WERI-Rb-1 (cell line): ENCODE measurements at regions not wholly inside any gene's neighbourhood (a gene's known extent, or its start where the extent isn't known, plus 50 kb on each side); places are given as distances from the start of the nearest gene placed in this dataset.

ENCODE experiments used
- DNase-seq: peaks from one replicate; pipeline ENCODE4 v3.0.0-alpha.2; 2020
- H3K27ac ChIP-seq: fragments of 250-450 bp; sonication (Bioruptor Pico); 2 replicates; pipeline ENCODE4 v1.5.1; 2020; ENCODE audit warnings: mild to moderate bottlenecking, moderate library complexity
- H3K27me3 ChIP-seq: fragments of 250-450 bp; sonication (Bioruptor Pico); 2 replicates; pipeline ENCODE4 v1.5.1; 2021; ENCODE audit warnings: mild to moderate bottlenecking, low read depth, moderate library complexity; ENCODE audit not compliant: insufficient read depth, severe bottlenecking
- H3K36me3 ChIP-seq: fragments of 250-450 bp; sonication (Bioruptor Pico); 2 replicates; pipeline ENCODE4 v1.5.1; 2020; ENCODE audit warnings: mild to moderate bottlenecking, moderate library complexity
- H3K4me3 ChIP-seq: 2 replicates; pipeline ENCODE4 v1.5.1; 2011; ENCODE audit warnings: low read depth, mild to moderate bottlenecking, control low read depth, low read length
- H3K9me3 ChIP-seq: fragments of 250-450 bp; sonication (Bioruptor Pico); 2 replicates; pipeline ENCODE4 v1.5.1; 2021; ENCODE audit warnings: mild to moderate bottlenecking, moderate library complexity; ENCODE audit not compliant: severe bottlenecking
- CTCF ChIP-seq: IDR thresholded peaks from 2 replicates; pipeline ENCODE4 v1.5.1; 2011; ENCODE audit warnings: low read depth, mild to moderate bottlenecking, control low read depth, inconsistent platforms, low read length

GRCh38 chr7:40946549-40946948, 756.3 kb downstream of the INHBA start:
- no peak overlapping the region for H3K4me3 ChIP-seq
- H3K36me3 ChIP-seq = no peaks in the 10 kb centered on the region
- no peaks in the 10 kb centered on the region for H3K9me3 ChIP-seq
- H3K27ac ChIP-seq = no peak overlapping the region
- TF ChIP-seq CTCF = no peak
- H3K27me3 ChIP-seq = no peaks in the 10 kb centered on the region
- DNase-seq = no peak

- no peak for TF ChIP-seq CTCF
- H3K27ac ChIP-seq = no peak overlapping the region
- no peaks in the 10 kb centered on the region for H3K27me3 ChIP-seq
- no peaks in the 10 kb centered on the region for H3K36me3 ChIP-seq
- no peak overlapping the region for H3K4me3 ChIP-seq
- H3K9me3 ChIP-seq = no peaks in the 10 kb centered on the region
- no peak for DNase-seq
Observed at GRCh38 chr7:40945788-40946187, 757.1 kb downstream of the INHBA start.

GRCh38 chr7:40944981-40945585, 757.8 kb downstream of the INHBA start:
- H3K36me3 ChIP-seq = no peaks in the 10 kb centered on the region
- DNase-seq = no peak
- H3K9me3 ChIP-seq = no peaks in the 10 kb centered on the region
- no peak overlapping the region for H3K27ac ChIP-seq
- no peak overlapping the region for H3K4me3 ChIP-seq
- no peak for TF ChIP-seq CTCF
- no peaks in the 10 kb centered on the region for H3K27me3 ChIP-seq

GRCh38 chr7:40937879-40938278, 765.0 kb downstream of the INHBA start:
- no peaks in the 10 kb centered on the region for H3K27me3 ChIP-seq
- DNase-seq = no peak

GRCh38 chr7:40935435-40935834, 767.5 kb downstream of the INHBA start:
- DNase-seq = no peak
- Histone ChIP-seq H3K36me3 (no peaks in the 10 kb centered on the region), H3K27me3 (no peaks in the 10 kb centered on the region), H3K27ac (no peak overlapping the region), H3K4me3 (no peak overlapping the region), H3K9me3 (no peaks in the 10 kb centered on the region)
- no peak for TF ChIP-seq CTCF

More at GRCh38 chr7:40937879-40938278, 765.0 kb downstream of the INHBA start:
- H3K36me3 ChIP-seq = no peaks in the 10 kb centered on the region
- no peak overlapping the region for H3K4me3 ChIP-seq
- no peak overlapping the region for H3K27ac ChIP-seq
- no peaks in the 10 kb centered on the region for H3K9me3 ChIP-seq
- no peak for TF ChIP-seq CTCF

- no peaks in the 10 kb centered on the region for H3K27me3 ChIP-seq
- no peak overlapping the region for H3K4me3 ChIP-seq
- H3K9me3 ChIP-seq = no peaks in the 10 kb centered on the region
- TF ChIP-seq CTCF = no peak
- no peaks in the 10 kb centered on the region for H3K36me3 ChIP-seq
- H3K27ac ChIP-seq = no peak overlapping the region
- no peak for DNase-seq
Observed at GRCh38 chr7:40923626-40924025, 779.3 kb downstream of the INHBA start.
